ENCODE measurements at regions not wholly inside any gene's neighbourhood (a gene's known extent, or its start where the extent isn't known, plus 50 kb on each side); places are given as distances from the start of the nearest gene placed in this dataset.

GRCh38 chr15:29448320-29448719 is 178.7 kb upstream of the NSMCE3 start:
- Histone ChIP-seq H3K36me3 (ENCODE audit: control insufficient read depth in 1 of 2, insufficient read depth in 2 of 2, low read length in 1 of 2) (no peaks in the 10 kb centered on the region), H3K27me3 (ENCODE audit: control insufficient read depth in 1 of 2, insufficient read depth in 2 of 2, low read length in 1 of 2) (no peaks in the 10 kb centered on the region), H3K27ac (ENCODE audit: low read depth in 1 of 2, low read length in 2 of 2) (no peak overlapping the region), H3K4me1 (ENCODE audit: control insufficient read depth in 1 of 2, insufficient read depth in 2 of 2, low read length in 2 of 2) (no peaks in the 10 kb centered on the region), H3K4me3 (ENCODE audit: low read length in 2 of 2) (no peak overlapping the region), H3K9me3 (ENCODE audit: control insufficient read depth, low read length) (no peaks in the 10 kb centered on the region)
- 70 to 77% methylated on average over 4 of the region's 4 CpGs for WGBS, 2 donors
- intact Hi-C loops (cut with DNase I): no loop called here
- no peak for DNase-seq
- no peak for ATAC-seq (ENCODE audit: low FRiP score)

DNA sequence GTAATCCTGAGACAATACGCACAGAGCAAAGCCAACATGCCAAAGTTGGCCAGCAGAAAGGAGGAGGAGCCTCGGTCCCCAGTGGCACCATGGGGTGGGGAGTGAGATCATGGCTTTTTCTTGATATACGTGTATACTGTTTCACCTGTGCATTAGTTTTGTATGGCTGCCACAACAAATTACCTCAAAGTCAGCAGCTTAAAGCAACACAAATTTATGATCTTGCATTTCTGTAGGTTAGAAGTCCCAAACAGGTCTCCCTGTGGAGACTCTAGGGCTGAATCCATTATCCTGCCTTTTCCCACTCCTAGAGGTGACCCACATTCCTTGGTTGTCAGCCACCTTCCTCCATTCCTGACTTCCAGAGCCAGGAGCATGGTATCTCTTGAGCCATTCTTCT is 176.9 kb upstream of the NSMCE3 start:
- H3K36me3 ChIP-seq (ENCODE audit: control insufficient read depth in 1 of 2, insufficient read depth in 2 of 2, low read length in 1 of 2): no peaks in the 10 kb centered on the region
- no peaks in the 10 kb centered on the region for H3K4me1 ChIP-seq (ENCODE audit: control insufficient read depth in 1 of 2, insufficient read depth in 2 of 2, low read length in 2 of 2)
- ATAC-seq (ENCODE audit: low FRiP score) (no peak), DNase-seq (no peak)
- WGBS, 2 donors: 74 to 79% methylated on average over 3 of the region's 3 CpGs
- H3K27me3 ChIP-seq (ENCODE audit: control insufficient read depth in 1 of 2, insufficient read depth in 2 of 2, low read length in 1 of 2): no peaks in the 10 kb centered on the region
- no peak overlapping the region for H3K27ac ChIP-seq (ENCODE audit: low read depth in 1 of 2, low read length in 2 of 2)
- H3K4me3 ChIP-seq (ENCODE audit: low read length in 2 of 2): no peak overlapping the region
- H3K9me3 ChIP-seq (ENCODE audit: control insufficient read depth, low read length): no peaks in the 10 kb centered on the region
- intact Hi-C loops (cut with DNase I): no loop called here

DNA sequence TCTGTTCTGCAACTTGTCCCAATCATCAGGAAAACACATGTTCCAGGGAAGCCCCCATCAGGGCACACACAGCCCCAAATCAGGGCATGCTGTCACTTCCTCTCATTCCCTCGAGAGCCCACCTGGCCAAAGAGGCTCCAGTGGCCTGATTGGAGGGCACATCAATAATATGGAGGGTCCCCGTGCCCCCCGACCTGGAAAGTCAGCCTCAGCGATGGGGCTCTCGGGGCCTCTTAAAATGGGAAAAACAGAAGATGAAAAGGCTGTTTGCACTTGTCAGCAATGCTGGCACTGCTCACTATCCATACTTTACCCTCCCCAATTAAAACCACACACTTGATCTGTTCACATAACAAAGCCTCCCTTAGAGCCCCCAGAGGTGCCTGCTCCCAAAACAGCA is 172.9 kb upstream of the NSMCE3 start:
- H3K4me1 ChIP-seq (ENCODE audit: control insufficient read depth in 1 of 2, insufficient read depth in 2 of 2, low read length in 2 of 2): no peaks in the 10 kb centered on the region
- H3K36me3 ChIP-seq (ENCODE audit: control insufficient read depth in 1 of 2, insufficient read depth in 2 of 2, low read length in 1 of 2): no peaks in the 10 kb centered on the region
- ATAC-seq (ENCODE audit: low FRiP score) (no peak), DNase-seq (no peak)
- H3K4me3 ChIP-seq (ENCODE audit: low read length in 2 of 2): no peak overlapping the region
- H3K27ac ChIP-seq (ENCODE audit: low read depth in 1 of 2, low read length in 2 of 2): no peak overlapping the region
- intact Hi-C loops (cut with DNase I): no loop called here
- H3K9me3 ChIP-seq (ENCODE audit: control insufficient read depth, low read length): no peaks in the 10 kb centered on the region
- WGBS, 2 donors: 72 to 76% methylated on average over 5 of the region's 5 CpGs
- no peaks in the 10 kb centered on the region for H3K27me3 ChIP-seq (ENCODE audit: control insufficient read depth in 1 of 2, insufficient read depth in 2 of 2, low read length in 1 of 2)

GRCh38 chr15:29440541-29440940 is 170.9 kb upstream of the NSMCE3 start:
- 85 to 86% methylated on average over 7 of the region's 7 CpGs for WGBS, 2 donors
- H3K9me3 ChIP-seq (ENCODE audit: control insufficient read depth, low read length): no peaks in the 10 kb centered on the region
- H3K27ac ChIP-seq (ENCODE audit: low read depth in 1 of 2, low read length in 2 of 2): no peak overlapping the region
- no peak for DNase-seq
- intact Hi-C loops (cut with DNase I): no loop called here
- H3K27me3 ChIP-seq (ENCODE audit: control insufficient read depth in 1 of 2, insufficient read depth in 2 of 2, low read length in 1 of 2): no peaks in the 10 kb centered on the region
- no peaks in the 10 kb centered on the region for H3K4me1 ChIP-seq (ENCODE audit: control insufficient read depth in 1 of 2, insufficient read depth in 2 of 2, low read length in 2 of 2)
- H3K4me3 ChIP-seq (ENCODE audit: low read length in 2 of 2): no peak overlapping the region
- ATAC-seq (ENCODE audit: low FRiP score): no peak
- H3K36me3 ChIP-seq (ENCODE audit: control insufficient read depth in 1 of 2, insufficient read depth in 2 of 2, low read length in 1 of 2): no peaks in the 10 kb centered on the region

GRCh38 chr15:29438703-29439055 is 169.1 kb upstream of the NSMCE3 start:
- no peaks in the 10 kb centered on the region for H3K27me3 ChIP-seq (ENCODE audit: control insufficient read depth in 1 of 2, insufficient read depth in 2 of 2, low read length in 1 of 2)
- H3K9me3 ChIP-seq (ENCODE audit: control insufficient read depth, low read length): no peaks in the 10 kb centered on the region
- H3K36me3 ChIP-seq (ENCODE audit: control insufficient read depth in 1 of 2, insufficient read depth in 2 of 2, low read length in 1 of 2): no peaks in the 10 kb centered on the region
- intact Hi-C loops (cut with DNase I): no loop called here
- ATAC-seq (ENCODE audit: low FRiP score) (no peak), DNase-seq (no peak)
- H3K4me3 ChIP-seq (ENCODE audit: low read length in 2 of 2): no peak overlapping the region
- 75 to 87% methylated on average over 2 of the region's 2 CpGs for WGBS, 2 donors
- H3K4me1 ChIP-seq (ENCODE audit: control insufficient read depth in 1 of 2, insufficient read depth in 2 of 2, low read length in 2 of 2): no peaks in the 10 kb centered on the region
- H3K27ac ChIP-seq (ENCODE audit: low read depth in 1 of 2, low read length in 2 of 2): no peak overlapping the region

DNA sequence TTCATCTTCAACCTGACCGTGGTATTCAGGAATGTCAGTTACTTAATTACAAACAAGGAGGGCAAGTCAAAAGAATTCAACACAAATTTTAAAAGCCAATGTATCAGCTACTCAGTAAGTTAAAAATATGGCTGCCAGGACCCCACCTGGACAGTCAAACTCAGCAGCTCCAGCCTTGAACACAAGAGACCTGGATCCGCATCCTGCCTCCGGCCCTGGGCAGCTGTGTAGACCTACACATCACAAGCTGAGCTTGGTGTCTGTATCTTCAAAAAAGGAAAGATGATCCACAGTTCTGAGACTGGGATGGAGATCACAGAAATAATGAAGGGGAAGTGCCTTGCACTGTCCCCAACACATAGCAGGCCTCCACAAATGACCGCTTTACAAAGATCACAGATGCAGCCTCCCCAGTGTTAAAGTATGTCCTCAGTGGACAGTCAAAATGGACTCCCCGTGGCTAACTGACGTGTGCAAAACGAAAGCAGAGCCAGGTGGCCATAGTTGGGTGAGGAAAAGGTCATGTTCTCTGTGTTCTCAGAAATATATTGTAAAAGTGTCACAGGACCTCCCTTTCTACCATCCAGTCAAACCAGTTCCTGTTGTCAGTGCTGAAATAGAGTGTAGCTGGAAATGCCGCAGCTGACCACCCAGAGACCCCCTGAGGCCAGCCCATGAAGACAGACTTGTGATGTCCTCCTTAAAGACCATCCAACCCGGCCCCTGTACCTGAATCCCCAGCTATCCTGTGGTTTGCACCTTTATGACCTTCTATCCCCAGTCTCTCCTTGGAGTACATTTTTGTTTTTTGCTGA is 168.5 kb upstream of the NSMCE3 start:
- Histone ChIP-seq H3K9me3 (ENCODE audit: control insufficient read depth, low read length) (no peaks in the 10 kb centered on the region), H3K36me3 (ENCODE audit: control insufficient read depth in 1 of 2, insufficient read depth in 2 of 2, low read length in 1 of 2) (no peaks in the 10 kb centered on the region), H3K4me3 (ENCODE audit: low read length in 2 of 2) (no peak overlapping the region), H3K4me1 (ENCODE audit: control insufficient read depth in 1 of 2, insufficient read depth in 2 of 2, low read length in 2 of 2) (no peaks in the 10 kb centered on the region), H3K27me3 (ENCODE audit: control insufficient read depth in 1 of 2, insufficient read depth in 2 of 2, low read length in 1 of 2) (no peaks in the 10 kb centered on the region), H3K27ac (ENCODE audit: low read depth in 1 of 2, low read length in 2 of 2) (no peak overlapping the region)
- DNase-seq (no peak), ATAC-seq (ENCODE audit: low FRiP score) (no peak)
- intact Hi-C loops (cut with DNase I): no loop called here
- WGBS, 2 donors: 76 to 84% methylated on average over 9 of the region's 9 CpGs

DNA sequence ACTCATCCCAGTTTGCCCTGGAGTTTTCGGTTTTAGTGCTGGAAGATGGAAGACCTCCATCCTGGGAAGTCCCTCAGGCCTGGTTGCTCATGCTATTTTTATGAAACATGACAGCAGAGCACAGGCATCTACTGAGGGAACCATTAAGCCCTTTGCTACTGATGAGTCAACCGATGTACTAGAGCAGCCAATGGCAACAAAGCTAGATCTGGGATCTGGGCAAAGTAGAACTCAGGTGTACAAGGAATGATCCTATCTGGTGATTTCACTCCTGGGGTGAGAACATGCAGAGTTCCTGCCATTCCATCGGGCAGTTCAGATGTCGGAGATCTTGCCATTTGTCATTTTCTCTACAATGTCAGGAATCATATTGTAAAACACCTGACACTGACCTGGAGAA is 166.2 kb upstream of the NSMCE3 start:
- no peak for ATAC-seq (ENCODE audit: low FRiP score)
- WGBS, 2 donors: 78 to 83% methylated on average over 4 of the region's 4 CpGs

GRCh38 chr15:29434280-29434679 is 164.7 kb upstream of the NSMCE3 start:
- no peak for ATAC-seq (ENCODE audit: low FRiP score)
- no peak for DNase-seq
- intact Hi-C loops (cut with DNase I): loop anchor here in 1 of 2 donors (1.0 kb wide), 1 partner anchor 23 kb away; no protein-coding TSS in a partner anchor
- H3K9me3 ChIP-seq (ENCODE audit: control insufficient read depth, low read length): no peaks in the 10 kb centered on the region
- H3K36me3 ChIP-seq (ENCODE audit: control insufficient read depth in 1 of 2, insufficient read depth in 2 of 2, low read length in 1 of 2): no peaks in the 10 kb centered on the region
- no peak overlapping the region for H3K4me3 ChIP-seq (ENCODE audit: low read length in 2 of 2)
- H3K27ac ChIP-seq (ENCODE audit: low read depth in 1 of 2, low read length in 2 of 2): no peak overlapping the region
- WGBS, 2 donors: 70 to 81% methylated on average over 2 of the region's 2 CpGs
- H3K27me3 ChIP-seq (ENCODE audit: control insufficient read depth in 1 of 2, insufficient read depth in 2 of 2, low read length in 1 of 2): no peaks in the 10 kb centered on the region
- H3K4me1 ChIP-seq (ENCODE audit: control insufficient read depth in 1 of 2, insufficient read depth in 2 of 2, low read length in 2 of 2): no peaks in the 10 kb centered on the region

More for the DNA sequence above, 166.2 kb upstream of the NSMCE3 start:
- H3K27me3 ChIP-seq (ENCODE audit: control insufficient read depth in 1 of 2, insufficient read depth in 2 of 2, low read length in 1 of 2): no peaks in the 10 kb centered on the region
- no peaks in the 10 kb centered on the region for H3K4me1 ChIP-seq (ENCODE audit: control insufficient read depth in 1 of 2, insufficient read depth in 2 of 2, low read length in 2 of 2)
- no peak for DNase-seq
- intact Hi-C loops (cut with DNase I): no loop called here
- no peaks in the 10 kb centered on the region for H3K9me3 ChIP-seq (ENCODE audit: control insufficient read depth, low read length)
- H3K4me3 ChIP-seq (ENCODE audit: low read length in 2 of 2): no peak overlapping the region
- H3K36me3 ChIP-seq (ENCODE audit: control insufficient read depth in 1 of 2, insufficient read depth in 2 of 2, low read length in 1 of 2): no peaks in the 10 kb centered on the region
- H3K27ac ChIP-seq (ENCODE audit: low read depth in 1 of 2, low read length in 2 of 2): no peak overlapping the region

- no peaks in the 10 kb centered on the region for H3K36me3 ChIP-seq (ENCODE audit: control insufficient read depth in 1 of 2, insufficient read depth in 2 of 2, low read length in 1 of 2)
- ATAC-seq (ENCODE audit: low FRiP score) (no peak), DNase-seq (no peak)
- intact Hi-C loops (cut with DNase I): loop anchor here in 1 of 2 donors (1.0 kb wide), 1 partner anchor 22 kb away; no protein-coding TSS in a partner anchor
- WGBS, 2 donors: 71 to 84% methylated on average over 6 of the region's 6 CpGs
- H3K27me3 ChIP-seq (ENCODE audit: control insufficient read depth in 1 of 2, insufficient read depth in 2 of 2, low read length in 1 of 2): no peaks in the 10 kb centered on the region
- no peaks in the 10 kb centered on the region for H3K4me1 ChIP-seq (ENCODE audit: control insufficient read depth in 1 of 2, insufficient read depth in 2 of 2, low read length in 2 of 2)
- no peaks in the 10 kb centered on the region for H3K9me3 ChIP-seq (ENCODE audit: control insufficient read depth, low read length)
- no peak overlapping the region for H3K4me3 ChIP-seq (ENCODE audit: low read length in 2 of 2)
- no peak overlapping the region for H3K27ac ChIP-seq (ENCODE audit: low read depth in 1 of 2, low read length in 2 of 2)
These were observed 164.1 kb upstream of the NSMCE3 start for GRCh38 chr15:29433507-29434248.

Data from aorta (tissue), 5 donors.